Choroid plexus epithelial cell (primary cell): ENCODE measurements at regions not wholly inside any gene's neighbourhood (a gene's known extent, or its start where the extent isn't known, plus 50 kb on each side); places are given as distances from the start of the nearest gene placed in this dataset.

Source experiments
- DNase-seq: peaks from one replicate; pipeline ENCODE4 v3.0.0-alpha.2; 2010; ENCODE audit warnings: low read depth
- H3K4me3 ChIP-seq: 2 replicates; pipeline ENCODE4 v1.5.1; 2011; ENCODE audit warnings: low read depth, mild to moderate bottlenecking, control low read depth, low read length, moderate library complexity
- CTCF ChIP-seq: conservative IDR thresholded peaks from 2 replicates; pipeline ENCODE4 v1.5.1; 2011; ENCODE audit warnings: low read depth, mild to moderate bottlenecking, control low read depth, inconsistent platforms, low read length, moderate library complexity

- peak; percentile 50 for DNase-seq
- no peak overlapping the region for H3K4me3 ChIP-seq
- TF ChIP-seq CTCF, result no peak
Observed at GRCh38 chr1:39116860-39117728, 87.4 kb upstream of the MACF1 start.

GRCh38 chr1:39117899-39118450 is 86.5 kb upstream of the MACF1 start:
- peak; percentile 45 for DNase-seq
- no peak overlapping the region for H3K4me3 ChIP-seq
- TF ChIP-seq CTCF, result no peak

DNA sequence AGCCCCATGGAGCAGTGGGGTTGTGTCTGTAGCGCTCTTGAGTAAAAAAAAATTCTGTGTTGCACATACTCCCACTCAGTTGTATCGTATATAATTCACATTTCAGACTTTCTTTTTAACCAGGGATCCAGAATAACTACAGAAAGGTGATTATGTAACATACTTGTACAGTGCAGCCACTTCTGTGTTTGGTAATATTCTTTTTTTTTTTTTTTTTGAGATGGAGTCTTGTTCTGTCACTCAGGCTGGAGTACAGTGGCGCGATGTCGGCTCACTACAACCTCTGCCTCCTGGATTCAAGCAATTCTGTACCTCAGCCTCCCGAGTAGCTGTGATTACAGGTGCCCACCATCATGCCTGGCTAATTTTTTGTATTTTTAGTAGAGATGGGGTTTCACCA is 82.4 kb upstream of the MACF1 start:
- DNase-seq, result no peak
- no peak for TF ChIP-seq CTCF
- no peak overlapping the region for H3K4me3 ChIP-seq

DNA sequence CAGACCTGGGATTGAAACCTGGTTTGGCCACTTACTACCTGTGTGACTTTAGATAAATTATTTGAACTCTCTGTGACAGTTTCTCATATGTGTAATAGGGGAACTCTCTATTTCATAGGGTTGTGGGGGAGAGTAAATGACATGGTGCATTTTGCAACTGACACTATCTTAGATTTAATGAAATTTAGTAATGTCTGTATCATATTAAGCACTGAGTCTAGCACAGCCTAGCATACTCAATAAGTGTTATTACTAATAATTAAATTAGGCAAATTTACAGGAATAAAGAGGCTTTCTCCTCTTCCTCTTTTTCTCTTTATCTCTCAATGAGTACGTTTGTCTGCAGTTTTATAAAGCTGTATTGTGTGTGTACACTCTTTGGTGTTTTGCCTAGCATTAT is 80.2 kb upstream of the MACF1 start:
- H3K4me3 ChIP-seq, result no peak overlapping the region
- TF ChIP-seq CTCF, result no peak
- no peak for DNase-seq

DNA sequence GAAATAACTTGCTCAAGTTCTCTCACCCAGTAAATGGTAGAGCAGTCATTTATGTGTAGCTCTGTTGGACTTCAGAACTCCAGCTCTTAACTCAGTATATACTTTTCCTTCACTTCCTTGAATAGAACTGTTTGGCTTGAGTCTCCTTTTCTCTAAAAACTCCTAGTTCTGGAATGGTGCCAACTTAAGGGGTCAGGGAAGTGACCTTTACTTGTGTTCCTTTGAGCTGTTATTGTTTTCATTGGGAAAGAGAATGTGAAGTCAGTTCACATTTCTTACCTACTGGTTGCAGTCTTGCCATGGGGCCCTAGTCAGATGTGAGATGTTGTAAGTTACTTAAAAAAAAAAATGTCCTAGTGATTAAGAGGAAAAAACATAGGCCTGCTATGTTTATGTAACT is 77.0 kb upstream of the MACF1 start:
- H3K4me3 ChIP-seq, result no peak overlapping the region
- no peak for TF ChIP-seq CTCF
- DNase-seq, result peak; percentile 99

GRCh38 chr1:39128126-39128525 is 76.4 kb upstream of the MACF1 start:
- no peak overlapping the region for H3K4me3 ChIP-seq
- DNase-seq, result no peak
- TF ChIP-seq CTCF, result no peak

DNA sequence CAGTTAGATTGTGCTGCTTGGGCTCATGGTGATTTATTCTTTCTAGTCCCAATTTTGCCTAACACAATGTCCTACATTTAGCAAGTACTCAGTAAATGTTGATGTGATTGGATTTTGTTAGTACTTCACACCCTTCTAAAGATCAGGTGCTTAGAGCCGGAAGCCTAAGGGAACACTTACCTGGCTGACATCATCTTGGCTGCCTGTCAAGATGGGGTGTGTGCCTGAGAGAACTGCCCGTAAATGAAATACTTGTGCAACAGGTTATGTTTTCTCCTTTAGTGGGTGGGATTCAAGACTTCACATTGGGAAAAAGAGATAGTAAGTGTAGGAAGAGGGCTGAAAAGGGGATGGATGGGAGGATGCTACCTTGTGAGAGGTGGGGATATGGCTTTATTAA is 75.5 kb upstream of the MACF1 start:
- TF ChIP-seq CTCF, result no peak
- no peak for DNase-seq
- H3K4me3 ChIP-seq, result no peak overlapping the region
